K562 (cell line): ENCODE measurements at regions not wholly inside any gene's neighbourhood (a gene's known extent, or its start where the extent isn't known, plus 50 kb on each side); places are given as distances from the start of the nearest gene placed in this dataset.

Experiments used
- ATF1 ChIP-seq, 2 experiments: fragments of 450-650 bp in 1 of 2; IDR thresholded peaks; 2 replicates each; pipeline ENCODE4 v1.6.1; 2016; ENCODE audit warnings: missing compliant biosample characterization in 1 of 2, missing genetic modification characterization in 1 of 2
- BACH1 ChIP-seq: fragments of 200-800 bp; sonication (Bioruptor generic); IDR thresholded peaks from 2 replicates; pipeline ENCODE4 v1.6.1; 2016; ENCODE audit warnings: missing genetic modification characterization, missing compliant biosample characterization
- CEBPZ ChIP-seq: fragments of 150-350 bp; IDR thresholded peaks from 2 replicates; pipeline ENCODE4 v1.6.1; 2014; ENCODE audit warnings: low read depth, mild to moderate bottlenecking, low read length, borderline replicate concordance
- IRF2 ChIP-seq: sonication (generic); formaldehyde crosslinking; IDR thresholded peaks from 2 replicates; pipeline ENCODE4 v1.8.1; 2022; ENCODE audit warnings: mild to moderate bottlenecking, missing genetic modification reagents
- MAFG ChIP-seq: fragments of 450-650 bp; conservative IDR thresholded peaks from 2 replicates; pipeline ENCODE4 v1.6.1; 2016; ENCODE audit warnings: missing genetic modification characterization, missing compliant biosample characterization
- MCM5 ChIP-seq: fragments of 450-650 bp; IDR thresholded peaks from 2 replicates; pipeline ENCODE4 v1.6.1; 2016; ENCODE audit warnings: low read depth
- NONO ChIP-seq, 2 experiments: fragments of 200-400 bp in 1 of 2; fragments of 450-650 bp in 1 of 2; formaldehyde crosslinking in 1 of 2; IDR thresholded peaks; 2 replicates each; pipeline ENCODE4 v1.6.1; 2017; ENCODE audit warnings: low read depth in 2 of 2, mild to moderate bottlenecking in 2 of 2, moderate library complexity in 2 of 2, low read length in 1 of 2
- NR2C1 ChIP-seq, 2 experiments: fragments of 450-650 bp; IDR thresholded peaks; 2 replicates each; pipeline ENCODE4 v1.6.1; 2017; ENCODE audit warnings: mild to moderate bottlenecking in 2 of 2, antibody characterized with exemption in 1 of 2, inconsistent platforms in 1 of 2, missing compliant biosample characterization in 1 of 2, missing genetic modification characterization in 1 of 2
- RBM14 ChIP-seq: fragments of 200-400 bp; formaldehyde crosslinking; IDR thresholded peaks from 2 replicates; pipeline ENCODE4 v1.6.1; 2018; ENCODE audit warnings: low read depth, mild to moderate bottlenecking, low read length, moderate library complexity, borderline replicate concordance; ENCODE audit not compliant: insufficient read depth
- SAP30 ChIP-seq: fragments of 200-600 bp; sonication (generic); IDR thresholded peaks from 2 replicates; pipeline ENCODE4 v1.6.1; 2012; ENCODE audit warnings: borderline replicate concordance, low read depth, mild to moderate bottlenecking, moderate library complexity, low read length, control low read depth, inconsistent platforms; ENCODE audit not compliant: insufficient read depth, poor library complexity, severe bottlenecking
- SNIP1 ChIP-seq: fragments of 450-650 bp; IDR thresholded peaks from 2 replicates; pipeline ENCODE4 v1.7.1; 2017; ENCODE audit warnings: low read depth, mild to moderate bottlenecking
- SP1 ChIP-seq: sonication (generic); formaldehyde crosslinking; IDR thresholded peaks from 2 replicates; pipeline ENCODE4 v1.8.1; 2022; ENCODE audit warnings: mild to moderate bottlenecking, missing genetic modification reagents
- SUPT5H ChIP-seq: fragments of 450-650 bp; IDR thresholded peaks from 2 replicates; pipeline ENCODE4 v1.6.1; 2016
- THAP12 ChIP-seq: fragments of 250-450 bp; sonication (Bioruptor Pico); IDR thresholded peaks from 2 replicates; pipeline ENCODE4 v1.9.0; 2021; ENCODE audit warnings: mild to moderate bottlenecking, inconsistent platforms
- TRIM28 ChIP-seq: fragments of 450-650 bp; IDR thresholded peaks from 2 replicates; pipeline ENCODE4 v1.6.1; 2017
- USF2 ChIP-seq: sonication (generic); formaldehyde crosslinking; IDR thresholded peaks from 2 replicates; pipeline ENCODE4 v1.5.0; 2020; ENCODE audit warnings: missing genetic modification reagents
- VEZF1 ChIP-seq: fragments of 200-800 bp; sonication (Bioruptor generic); IDR thresholded peaks from 2 replicates; pipeline ENCODE4 v1.6.1; 2017; ENCODE audit warnings: missing genetic modification characterization, missing compliant biosample characterization
- ZFPM2 ChIP-seq: fragments of 250-450 bp; sonication (Bioruptor Pico); IDR thresholded peaks from 2 replicates; pipeline ENCODE4 v1.5.1; 2022; ENCODE audit warnings: mild to moderate bottlenecking
- ZNF12 ChIP-seq: sonication (generic); formaldehyde crosslinking; IDR thresholded peaks from 2 replicates; pipeline ENCODE4 v1.4.0; 2020; ENCODE audit warnings: mild to moderate bottlenecking, missing genetic modification reagents
- ZNF134 ChIP-seq: fragments of 250-450 bp; sonication (Bioruptor Pico); conservative IDR thresholded peaks from 2 replicates; pipeline ENCODE4 v1.4.0; 2020

GRCh38 chr14:22699801-22700564 lies 55.8 kb upstream of the OR6J1 start (continued):
- TF ChIP-seq USF2 (CRISPR knock-in tag) = no peak
- TF ChIP-seq BACH1 (tag) = peak; percentile 84; the same call in 1 of the 2 replicates
- no peak for TF ChIP-seq MCM5
- TF ChIP-seq IRF2 (CRISPR knock-in tag) = no peak
- TF ChIP-seq CEBPZ = no peak
- TF ChIP-seq SUPT5H = no peak
- TF ChIP-seq VEZF1 (CRISPR knock-in tag) = peak; percentile 38; the same call in 1 of the 2 replicates
- no peak for TF ChIP-seq RBM14
- TF ChIP-seq SP1 (CRISPR knock-in tag) = no peak
- no peak for TF ChIP-seq SAP30
- no peak for TF ChIP-seq TRIM28
- no peak for TF ChIP-seq THAP12 (CRISPR knock-in tag)
- TF ChIP-seq NONO (IDR thresholded peaks at IDR 0.05; ENCODE audit: low read depth in 2 of 2, low read length in 1 of 2) = no peak
- peak; percentile 96 for TF ChIP-seq MAFG
- no peak for TF ChIP-seq ZFPM2
- no peak for TF ChIP-seq SNIP1
- TF ChIP-seq ZNF134 (CRISPR knock-in tag) = no peak
- TF ChIP-seq NR2C1 (IDR thresholded peaks at IDR 0.05) = peak; percentile 77
- peak; percentile 90 for TF ChIP-seq NR2C1 (tag; IDR thresholded peaks at IDR 0.05)
- no peak for TF ChIP-seq ATF1 (CRISPR knock-in tag; IDR thresholded peaks at IDR 0.05)
- TF ChIP-seq ATF1 (tag; IDR thresholded peaks at IDR 0.05) = 0 out of 2 replicates have a peak, but pooled peaks have one; percentile 38
- TF ChIP-seq ZNF12 (CRISPR knock-in tag) = no peak
